C4-2B (cell line): ENCODE measurements at regions not wholly inside any gene's neighbourhood (a gene's known extent, or its start where the extent isn't known, plus 50 kb on each side); places are given as distances from the start of the nearest gene placed in this dataset.

Experiments used
- CTCF ChIP-seq: fragments of 450-650 bp; conservative IDR thresholded peaks from 2 replicates; pipeline ENCODE4 v1.5.1; 2017; ENCODE audit warnings: mild to moderate bottlenecking
- ZFX ChIP-seq: fragments of 450-650 bp; IDR thresholded peaks from 2 replicates; pipeline ENCODE4 v1.6.1; 2017

GRCh38 chr1:166351676-166352075, 184.9 kb upstream of the FAM78B start:
- TF ChIP-seq CTCF (no peak), ZFX (no peak)
